ENCODE measurements at regions not wholly inside any gene's neighbourhood (a gene's known extent, or its start where the extent isn't known, plus 50 kb on each side); places are given as distances from the start of the nearest gene placed in this dataset.

DNA sequence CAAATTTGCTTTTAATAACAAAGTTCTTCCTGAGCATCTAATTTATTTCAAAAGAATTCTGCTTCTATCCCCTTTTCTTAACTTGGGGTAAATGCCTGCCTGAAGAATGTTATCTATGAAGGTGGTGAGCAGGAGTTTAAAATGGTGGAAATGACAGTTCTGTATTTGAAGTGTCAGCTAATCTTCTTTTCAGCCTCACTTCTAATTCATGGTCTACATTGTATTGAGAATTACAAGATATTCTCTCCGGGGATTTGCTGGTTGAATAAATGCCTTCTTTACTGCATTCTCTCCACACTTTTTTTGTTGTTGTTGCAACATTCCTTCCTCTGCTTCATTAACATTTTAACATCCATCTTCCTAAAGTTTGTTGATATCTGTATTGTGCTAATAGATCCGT is 143.1 kb upstream of the GRIN3A start:
- H3K27me3 Mint-ChIP-seq (ENCODE audit: low read depth): peaks cover 4% of the 10 kb centered on the region
- no peak overlapping the region for H3K4me3 Mint-ChIP-seq (ENCODE audit: unreplicated experiment)
- H3K4me1 Mint-ChIP-seq (ENCODE audit: low read depth): no peaks in the 10 kb centered on the region

DNA sequence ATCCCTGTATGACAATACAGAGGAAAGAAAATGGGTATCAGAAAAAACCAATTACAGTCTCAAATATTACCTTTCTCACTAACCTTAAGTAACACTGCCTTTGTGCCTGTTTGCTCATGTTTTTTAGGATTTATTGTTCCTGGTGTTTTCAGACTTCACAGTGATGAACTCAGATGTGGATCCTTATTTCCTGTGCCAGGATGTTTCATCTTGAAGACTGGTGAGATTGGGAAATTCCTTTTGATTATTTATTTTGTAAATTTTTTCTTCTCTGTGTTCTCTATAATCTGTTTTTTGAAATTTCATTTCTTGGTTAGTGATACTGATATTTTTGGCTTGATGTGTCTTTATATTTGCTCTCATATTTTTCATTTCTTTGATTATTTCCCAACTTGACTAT is 142.4 kb upstream of the GRIN3A start:
- Mint-ChIP-seq H3K9me3 (ENCODE audit: low read depth) (no peaks in the 10 kb centered on the region), H3K4me1 (ENCODE audit: low read depth) (no peaks in the 10 kb centered on the region), H3K27ac (ENCODE audit: unreplicated experiment) (no peak overlapping the region), H3K27me3 (ENCODE audit: low read depth) (peaks cover 4% of the 10 kb centered on the region), H3K4me3 (ENCODE audit: unreplicated experiment) (no peak overlapping the region), H3K36me3 (ENCODE audit: low read depth) (no peaks in the 10 kb centered on the region)
- TF ChIP-seq, protein P1, sequence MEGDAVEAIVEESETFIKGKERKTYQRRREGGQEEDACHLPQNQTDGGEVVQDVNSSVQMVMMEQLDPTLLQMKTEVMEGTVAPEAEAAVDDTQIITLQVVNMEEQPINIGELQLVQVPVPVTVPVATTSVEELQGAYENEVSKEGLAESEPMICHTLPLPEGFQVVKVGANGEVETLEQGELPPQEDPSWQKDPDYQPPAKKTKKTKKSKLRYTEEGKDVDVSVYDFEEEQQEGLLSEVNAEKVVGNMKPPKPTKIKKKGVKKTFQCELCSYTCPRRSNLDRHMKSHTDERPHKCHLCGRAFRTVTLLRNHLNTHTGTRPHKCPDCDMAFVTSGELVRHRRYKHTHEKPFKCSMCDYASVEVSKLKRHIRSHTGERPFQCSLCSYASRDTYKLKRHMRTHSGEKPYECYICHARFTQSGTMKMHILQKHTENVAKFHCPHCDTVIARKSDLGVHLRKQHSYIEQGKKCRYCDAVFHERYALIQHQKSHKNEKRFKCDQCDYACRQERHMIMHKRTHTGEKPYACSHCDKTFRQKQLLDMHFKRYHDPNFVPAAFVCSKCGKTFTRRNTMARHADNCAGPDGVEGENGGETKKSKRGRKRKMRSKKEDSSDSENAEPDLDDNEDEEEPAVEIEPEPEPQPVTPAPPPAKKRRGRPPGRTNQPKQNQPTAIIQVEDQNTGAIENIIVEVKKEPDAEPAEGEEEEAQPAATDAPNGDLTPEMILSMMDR (IDR thresholded peaks at IDR 0.05): no peak
- no peak for DNase-seq (ENCODE audit: low spot score)

More for the DNA sequence above, 143.1 kb upstream of the GRIN3A start:
- Mint-ChIP-seq H3K36me3 (ENCODE audit: low read depth) (no peaks in the 10 kb centered on the region), H3K27ac (ENCODE audit: unreplicated experiment) (no peak overlapping the region), H3K9me3 (ENCODE audit: low read depth) (no peaks in the 10 kb centered on the region)
- no peak for DNase-seq (ENCODE audit: low spot score)
- TF ChIP-seq, protein P1 (IDR thresholded peaks at IDR 0.05): no peak

DNA sequence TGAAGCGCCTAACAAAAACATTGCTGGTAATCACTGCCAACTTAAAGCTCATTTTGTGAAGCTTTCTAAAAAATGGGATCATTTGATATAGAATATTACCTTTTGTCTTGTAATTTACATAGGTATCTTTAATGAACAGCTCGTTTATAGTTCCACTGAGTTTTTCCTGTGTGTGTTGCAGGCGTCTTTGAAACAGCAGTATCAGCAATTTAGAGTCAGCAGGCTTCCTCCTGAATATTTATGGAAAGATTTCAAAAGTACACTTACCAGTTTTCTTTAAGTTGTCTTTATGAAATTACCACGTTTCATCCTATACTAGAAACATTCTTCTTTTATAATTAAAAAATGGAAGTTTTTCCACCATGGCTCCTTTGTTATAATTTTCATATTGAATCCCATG is 140.3 kb upstream of the GRIN3A start:
- no peaks in the 10 kb centered on the region for H3K4me1 Mint-ChIP-seq (ENCODE audit: low read depth)
- TF ChIP-seq, protein P1 (IDR thresholded peaks at IDR 0.05): no peak
- H3K9me3 Mint-ChIP-seq (ENCODE audit: low read depth): no peaks in the 10 kb centered on the region
- no peak for DNase-seq (ENCODE audit: low spot score)
- no peak overlapping the region for H3K4me3 Mint-ChIP-seq (ENCODE audit: unreplicated experiment)
- no peaks in the 10 kb centered on the region for H3K36me3 Mint-ChIP-seq (ENCODE audit: low read depth)
- peaks cover 6% of the 10 kb centered on the region for H3K27me3 Mint-ChIP-seq (ENCODE audit: low read depth)
- H3K27ac Mint-ChIP-seq (ENCODE audit: unreplicated experiment): no peak overlapping the region

DNA sequence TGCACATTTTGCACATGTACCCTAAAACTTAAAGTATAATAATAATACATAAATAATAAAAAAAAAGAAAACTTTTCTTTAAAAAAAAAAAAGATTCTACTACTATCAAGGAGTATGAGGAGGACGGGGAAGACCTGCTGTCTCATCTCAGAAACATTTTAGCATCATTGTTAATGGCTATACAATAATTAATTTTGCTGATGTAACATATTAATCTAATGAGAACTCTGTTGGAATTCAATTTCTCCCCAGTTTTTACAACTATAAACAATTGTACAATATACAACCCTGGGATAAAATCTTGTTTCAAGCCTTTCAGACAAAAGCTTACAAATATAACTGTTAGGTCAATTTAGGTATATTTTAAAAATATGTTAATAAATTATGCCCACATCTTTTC is 139.0 kb upstream of the GRIN3A start:
- Mint-ChIP-seq H3K27ac (ENCODE audit: unreplicated experiment) (no peak overlapping the region), H3K4me1 (ENCODE audit: low read depth) (no peaks in the 10 kb centered on the region), H3K27me3 (ENCODE audit: low read depth) (peaks cover 6% of the 10 kb centered on the region)

DNA sequence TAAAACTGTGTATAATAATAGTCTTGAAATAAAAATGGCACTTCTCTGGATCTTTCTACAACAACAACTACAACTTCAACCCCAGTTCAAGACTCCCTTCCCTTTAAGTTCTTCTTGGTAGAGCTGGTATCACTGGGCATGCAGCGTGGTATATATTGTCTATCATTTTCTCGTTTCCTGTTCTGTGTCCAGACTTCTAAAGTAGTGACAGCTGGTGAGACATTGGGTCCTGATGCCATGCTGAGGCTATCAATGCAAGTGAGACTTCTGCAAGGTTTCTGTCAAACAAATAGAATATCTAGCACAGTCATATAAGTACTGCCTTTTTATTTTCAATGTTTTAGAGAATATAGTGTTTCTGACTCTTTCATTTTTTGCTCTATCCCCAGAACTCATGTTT is 123.0 kb upstream of the GRIN3A start:
- TF ChIP-seq, protein P1 (IDR thresholded peaks at IDR 0.05): no peak
- DNase-seq (ENCODE audit: low spot score): no peak
- Mint-ChIP-seq H3K36me3 (ENCODE audit: low read depth) (no peaks in the 10 kb centered on the region), H3K4me1 (ENCODE audit: low read depth) (no peaks in the 10 kb centered on the region), H3K9me3 (ENCODE audit: low read depth) (no peaks in the 10 kb centered on the region), H3K4me3 (ENCODE audit: unreplicated experiment) (no peak overlapping the region), H3K27me3 (ENCODE audit: low read depth) (peaks cover 2% of the 10 kb centered on the region), H3K27ac (ENCODE audit: unreplicated experiment) (no peak overlapping the region)

More for the DNA sequence above, 139.0 kb upstream of the GRIN3A start:
- Mint-ChIP-seq H3K36me3 (ENCODE audit: low read depth) (no peaks in the 10 kb centered on the region), H3K9me3 (ENCODE audit: low read depth) (no peaks in the 10 kb centered on the region), H3K4me3 (ENCODE audit: unreplicated experiment) (no peak overlapping the region)
- TF ChIP-seq, protein P1 (IDR thresholded peaks at IDR 0.05): no peak
- no peak for DNase-seq (ENCODE audit: low spot score)

Data from chondrocyte (in vitro differentiated cells).